NCI-H2171 (cell line): ENCODE measurements at regions not wholly inside any gene's neighbourhood (a gene's known extent, or its start where the extent isn't known, plus 50 kb on each side); places are given as distances from the start of the nearest gene placed in this dataset.
"Not testable (repeated sequence)": the region's sequence is repeated elsewhere in the genome, so short reads cannot be mapped to it uniquely, and the experiment has no call there.

Source experiments
- DNase-seq: peaks from one replicate; lab custom pipeline; 2025; lab: John Stamatoyannopoulos, UW

DNA sequence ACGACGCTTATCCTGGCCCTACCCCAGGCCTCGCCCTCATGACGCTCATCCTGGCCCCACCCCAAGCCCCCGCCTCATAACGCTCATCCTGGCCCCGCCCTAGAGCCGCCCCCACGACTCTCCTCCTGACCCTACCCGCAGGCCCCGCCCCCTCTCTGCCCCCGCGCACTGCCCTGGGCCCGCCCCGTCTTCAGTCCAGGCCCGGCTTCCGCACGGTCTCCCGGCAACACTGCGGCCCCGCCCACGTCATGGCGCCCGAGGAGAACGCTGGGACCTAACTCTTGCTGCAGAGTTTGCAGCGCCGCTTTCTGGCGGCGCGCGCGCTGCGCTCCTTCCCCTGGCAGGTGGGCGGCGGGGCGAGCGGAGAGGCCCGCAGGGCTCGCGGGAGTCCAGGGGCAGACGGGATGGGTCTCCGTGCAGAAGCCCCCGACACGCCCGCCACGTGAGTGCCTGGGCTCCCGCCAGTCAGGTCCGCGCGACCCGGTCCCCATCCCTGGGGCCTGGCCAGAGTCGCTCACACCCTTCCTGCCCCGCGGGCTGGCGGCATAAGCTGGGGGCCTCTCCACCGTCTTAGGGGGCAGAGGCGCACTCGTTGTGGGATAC lies 52.5 kb upstream of the ROPN1B start:
- DNase-seq, result peak; percentile 93

DNA sequence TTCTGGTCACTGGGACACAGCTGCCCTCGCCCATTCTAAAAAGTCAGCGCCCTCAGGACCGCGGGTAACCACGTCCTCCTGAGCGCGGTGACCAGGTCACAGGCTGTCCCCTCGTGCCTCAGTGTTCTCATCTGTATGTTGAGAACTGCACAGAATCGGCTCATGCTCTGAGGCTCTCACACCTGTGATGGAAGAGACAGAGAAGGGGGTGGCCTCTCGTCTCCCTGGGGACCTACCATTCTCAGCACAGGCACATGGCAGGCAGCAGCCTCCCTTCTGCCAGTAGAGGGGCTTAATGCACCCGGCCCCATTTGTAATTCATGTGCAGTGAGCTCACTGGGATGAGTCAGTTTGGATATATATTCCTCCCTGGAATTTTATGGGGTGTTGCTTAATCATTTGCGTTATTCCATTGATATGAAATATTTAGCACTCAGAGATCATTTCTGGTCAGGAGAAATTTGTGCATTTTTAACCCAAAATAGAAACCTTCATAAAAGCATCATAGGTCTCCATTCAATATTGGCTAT lies 51.9 kb upstream of the ROPN1B start:
- DNase-seq, result peak; percentile 80

DNA sequence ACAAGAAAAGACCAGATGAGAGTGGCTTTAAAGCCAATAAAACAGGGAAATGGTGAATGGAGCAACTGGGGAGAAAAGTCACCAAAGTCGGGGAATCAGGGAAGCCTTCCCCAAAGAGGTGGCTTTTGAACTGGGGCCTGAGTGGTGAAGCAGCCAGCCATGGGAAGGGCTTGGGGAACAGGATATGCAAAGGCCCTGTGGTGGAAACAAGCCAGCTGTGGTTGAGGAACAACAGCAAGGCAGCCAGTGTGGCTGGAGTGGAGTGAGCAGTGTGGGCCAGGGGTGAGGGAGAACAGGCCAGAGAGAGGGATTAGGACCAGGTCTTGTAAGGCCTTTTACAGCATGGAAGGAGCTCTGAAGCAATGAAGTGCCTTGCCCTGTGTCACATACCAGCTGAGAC lies 51.0 kb upstream of the ROPN1B start:
- not testable (repeated sequence) for DNase-seq

DNA sequence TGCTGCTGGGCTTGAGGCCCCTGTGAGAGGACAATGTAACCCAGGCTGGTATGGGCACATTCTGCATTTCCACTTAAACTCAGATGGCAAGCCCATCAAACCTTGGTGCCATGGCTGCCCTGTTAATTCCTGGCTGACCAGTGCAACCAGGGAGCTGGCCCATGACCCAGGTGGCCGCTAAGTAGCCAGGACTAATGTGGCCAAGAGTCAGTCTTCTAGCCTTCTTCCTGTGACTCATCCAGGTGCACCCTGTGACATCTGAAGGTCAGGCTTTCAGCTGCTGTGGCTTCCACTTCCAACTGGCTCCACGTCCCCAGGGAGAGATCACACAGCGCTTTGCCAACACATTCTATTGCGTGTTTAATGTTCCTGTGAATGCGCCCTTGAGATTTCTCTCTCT lies 50.5 kb upstream of the ROPN1B start:
- DNase-seq, result not testable (repeated sequence)

DNA sequence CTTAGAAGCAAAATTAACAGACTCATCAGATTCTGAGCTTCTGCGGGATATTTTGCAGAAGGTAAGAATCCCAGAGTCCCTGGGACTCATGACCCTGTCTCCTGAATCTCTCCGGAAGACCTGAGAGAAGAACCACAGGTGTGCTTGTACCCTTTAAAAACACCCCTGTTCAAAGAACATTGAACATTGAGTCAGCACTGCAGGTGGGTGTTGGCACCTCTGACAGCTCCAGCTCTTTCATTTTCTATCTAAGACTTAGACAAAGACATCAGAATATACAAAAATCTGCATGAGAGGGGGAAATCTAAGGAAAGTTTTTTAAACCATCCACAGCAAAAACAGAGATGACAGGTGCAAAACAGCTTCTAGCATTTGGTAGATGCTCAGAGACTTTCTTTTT lies 50.1 kb upstream of the ROPN1B start:
- DNase-seq, result not testable (repeated sequence)
